ENCODE measurements at regions not wholly inside any gene's neighbourhood (a gene's known extent, or its start where the extent isn't known, plus 50 kb on each side); places are given as distances from the start of the nearest gene placed in this dataset.

GRCh38 chr15:46786590-46787285 lies 930.6 kb upstream of the SEMA6D start (continued):
- TF ChIP-seq HDAC2 (IDR thresholded peaks at IDR 0.05; ENCODE audit: borderline replicate concordance in 1 of 2, low read depth in 2 of 2, low read length in 2 of 2) = no peak

All from H1 (cell line).